GM18511 (cell line): ENCODE measurements at regions not wholly inside any gene's neighbourhood (a gene's known extent, or its start where the extent isn't known, plus 50 kb on each side); places are given as distances from the start of the nearest gene placed in this dataset.

Source experiments
- ATAC-seq: cut with Tn5 transposase; IDR thresholded peaks from one replicate; pipeline ENCODE4 v1.9.1; 2021; ENCODE audit warnings: mild to moderate bottlenecking, moderate library complexity; ENCODE audit not compliant: unreplicated experiment

GRCh38 chr16:85383836-85384832, 229.0 kb upstream of the GSE1 start:
- ATAC-seq, result no peak

GRCh38 chr16:85384833-85385462, 228.2 kb upstream of the GSE1 start:
- no peak for ATAC-seq

DNA sequence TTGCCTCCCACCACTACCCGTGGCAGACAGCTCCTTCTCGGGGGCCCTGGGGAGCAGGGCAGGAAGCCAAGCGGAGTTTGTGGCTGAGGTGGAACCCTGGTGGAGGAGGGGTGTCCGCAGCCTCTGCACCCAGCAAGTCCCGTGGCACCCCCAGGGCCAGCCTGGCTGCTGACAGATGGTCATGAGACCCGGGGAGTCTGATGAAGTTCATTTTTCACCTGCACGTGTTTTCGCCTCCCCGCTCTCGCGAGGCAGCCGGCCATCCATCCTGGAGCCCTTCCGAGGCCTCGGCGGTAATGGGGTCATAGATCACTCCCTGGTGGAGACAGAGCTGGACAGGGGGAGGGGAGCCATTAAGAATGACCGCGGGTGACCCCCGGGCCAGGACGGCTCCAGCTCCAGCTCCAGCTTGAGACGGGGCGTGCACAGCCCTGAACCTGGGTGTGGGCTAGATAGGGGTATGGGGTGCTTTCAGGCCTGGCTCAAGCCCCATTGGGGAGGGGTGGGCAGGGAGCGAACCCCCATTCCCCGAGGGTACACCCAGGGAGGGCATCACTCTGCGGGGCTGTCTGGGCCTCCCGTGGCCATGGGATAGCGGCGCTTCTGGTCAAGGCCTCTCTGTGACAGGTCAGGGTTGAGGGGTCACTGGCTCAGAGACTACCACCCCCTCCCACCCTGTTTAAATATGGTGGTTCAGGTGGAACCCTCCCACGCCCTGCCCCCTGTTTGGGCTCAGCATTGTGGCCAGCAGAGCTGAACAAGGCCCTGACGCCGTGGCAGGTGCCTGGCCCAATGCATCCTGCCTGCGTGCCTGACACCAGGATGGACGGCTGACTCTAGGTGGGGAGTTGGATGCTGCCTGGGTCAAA, 227.4 kb upstream of the GSE1 start:
- ATAC-seq, result no peak

GRCh38 chr16:85386467-85387170, 226.5 kb upstream of the GSE1 start:
- no peak for ATAC-seq

- ATAC-seq, result no peak
These were observed 226.0 kb upstream of the GSE1 start for GRCh38 chr16:85387171-85387507.

DNA sequence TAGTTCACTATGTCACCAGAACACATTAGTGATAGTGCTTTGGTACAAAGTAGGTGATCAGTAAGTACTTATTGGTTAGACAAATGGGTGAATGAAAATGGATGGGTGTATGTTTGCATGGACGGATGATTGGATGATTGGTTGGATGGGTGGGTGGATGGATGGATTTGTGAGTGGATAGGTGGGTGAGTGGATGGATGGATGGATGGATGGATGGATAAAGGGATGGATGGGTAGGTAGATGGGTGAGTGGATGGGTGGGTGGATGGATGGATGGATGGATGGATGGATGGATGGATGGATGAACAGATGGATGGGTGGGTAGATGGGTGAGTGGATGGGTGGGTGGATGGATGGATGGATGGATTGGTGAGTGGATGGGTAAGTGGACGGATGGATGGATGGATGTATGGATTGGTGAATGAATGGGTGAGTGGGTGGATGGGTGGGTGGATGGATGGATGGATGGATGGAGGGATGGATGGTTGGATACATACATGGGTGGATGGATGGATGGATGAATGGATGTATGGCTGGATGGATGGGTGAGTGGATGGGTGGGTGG, 225.3 kb upstream of the GSE1 start:
- no peak for ATAC-seq

DNA sequence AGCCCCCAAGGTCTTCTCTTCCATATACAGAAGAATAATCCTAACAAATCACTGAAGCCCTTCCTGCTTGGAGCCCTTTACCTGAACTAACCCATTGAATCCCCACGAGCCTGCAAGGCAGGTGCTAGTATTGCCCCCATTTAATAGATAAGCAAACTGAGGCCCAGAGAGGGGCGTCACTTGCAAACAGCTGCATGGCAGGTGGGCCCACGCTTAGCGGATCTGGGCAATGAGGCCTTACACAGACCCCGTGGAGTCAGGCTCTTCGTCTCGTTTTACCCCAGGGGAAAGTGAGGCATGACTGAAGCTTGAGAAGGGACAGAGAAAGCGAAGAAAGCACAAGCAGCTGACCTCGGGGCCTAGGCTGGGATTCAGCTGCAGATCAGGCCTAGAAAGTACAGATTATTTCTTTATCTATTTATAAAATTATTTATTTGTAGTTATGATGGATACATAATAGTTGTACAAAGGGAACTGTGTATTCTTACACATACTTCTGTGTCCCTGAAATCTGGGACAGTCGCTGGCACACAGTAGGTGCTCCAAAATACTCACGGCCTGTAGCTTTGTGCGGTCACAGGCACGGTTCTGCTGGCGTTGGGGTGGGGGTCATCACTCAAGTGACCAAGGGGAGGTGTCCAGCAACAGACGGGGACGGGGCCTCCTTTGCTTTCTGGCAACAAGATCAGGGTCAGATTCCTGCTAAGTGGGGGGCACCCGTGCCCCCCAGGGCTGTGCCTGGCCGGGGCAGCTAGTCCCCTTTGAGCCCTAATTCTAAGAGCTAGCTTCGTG, 223.2 kb upstream of the GSE1 start:
- ATAC-seq, result no peak

DNA sequence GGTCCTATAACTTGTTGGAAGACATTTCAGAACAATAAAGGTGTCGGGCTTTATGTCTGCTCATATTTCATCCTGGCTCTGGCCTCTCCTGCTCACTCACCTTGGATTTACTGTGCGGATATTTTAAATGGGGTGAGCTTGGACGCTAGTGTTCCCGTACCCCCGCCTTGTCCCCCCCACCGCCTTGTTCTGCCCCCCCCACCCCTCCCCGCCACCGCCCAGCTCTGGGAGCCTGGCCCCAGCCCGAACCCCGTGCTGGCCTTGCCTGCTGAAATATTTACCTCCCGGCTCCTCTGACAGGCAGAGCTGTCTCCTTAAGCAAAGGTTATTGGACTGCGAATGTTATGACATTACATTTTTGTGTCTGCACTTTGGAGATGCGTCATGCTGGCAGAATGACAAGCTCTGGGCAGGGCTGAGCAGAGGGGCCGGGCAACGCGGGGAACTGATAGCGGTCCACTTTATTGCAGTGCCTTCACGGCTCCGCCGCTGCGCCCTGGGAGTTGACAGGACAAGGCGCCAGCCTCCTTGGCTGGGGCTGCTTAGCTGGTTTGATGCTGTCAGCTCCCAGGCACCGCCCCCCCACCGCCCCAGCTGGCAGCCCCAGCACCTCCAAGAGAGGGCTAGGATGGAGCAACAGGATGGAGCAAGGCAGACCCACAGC, 222.5 kb upstream of the GSE1 start:
- ATAC-seq, result no peak

GRCh38 chr16:85391175-85391707, 221.9 kb upstream of the GSE1 start:
- ATAC-seq, result no peak

- no peak for ATAC-seq
These were observed 221.1 kb upstream of the GSE1 start for GRCh38 chr16:85391769-85392583.

- no peak for ATAC-seq
These were observed 220.1 kb upstream of the GSE1 start for GRCh38 chr16:85392756-85393673.

GRCh38 chr16:85393674-85394451, 219.3 kb upstream of the GSE1 start:
- no peak for ATAC-seq

DNA sequence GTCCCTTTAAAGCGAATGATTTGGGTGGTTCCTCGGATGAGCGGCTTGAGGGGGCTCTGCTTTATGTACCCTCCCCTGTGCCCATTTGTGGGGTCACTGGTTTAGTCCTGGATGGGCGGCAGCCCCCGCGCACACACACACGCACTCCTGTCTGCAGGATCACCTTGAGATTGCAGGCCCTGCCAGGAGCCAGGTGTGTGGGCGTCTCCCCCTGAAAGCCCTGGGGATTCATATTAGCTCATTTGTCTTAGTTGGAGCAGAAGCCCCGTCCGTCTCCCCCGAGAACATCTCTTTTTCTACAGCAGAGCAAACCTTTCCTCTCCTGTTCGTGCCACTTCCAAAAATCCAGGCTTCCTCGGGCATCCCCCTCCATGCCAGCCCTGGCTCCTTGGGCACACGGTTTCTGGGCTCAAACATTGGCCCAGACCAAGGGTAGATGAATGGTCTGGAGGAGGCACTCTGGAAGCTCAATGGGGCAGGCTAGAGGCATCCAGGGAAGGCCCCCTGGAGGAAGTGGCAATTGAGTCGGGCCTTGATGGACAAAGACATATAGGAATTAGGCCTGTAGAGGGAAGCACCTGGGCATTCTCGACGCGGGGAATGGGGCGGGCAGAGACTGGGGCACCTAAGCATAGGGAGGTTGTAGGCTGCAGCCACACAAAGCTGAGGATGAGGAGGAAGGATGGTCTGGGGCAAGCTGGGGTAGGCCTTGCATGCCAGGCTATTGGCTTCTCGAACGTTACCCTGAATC, 218.5 kb upstream of the GSE1 start:
- no peak for ATAC-seq

DNA sequence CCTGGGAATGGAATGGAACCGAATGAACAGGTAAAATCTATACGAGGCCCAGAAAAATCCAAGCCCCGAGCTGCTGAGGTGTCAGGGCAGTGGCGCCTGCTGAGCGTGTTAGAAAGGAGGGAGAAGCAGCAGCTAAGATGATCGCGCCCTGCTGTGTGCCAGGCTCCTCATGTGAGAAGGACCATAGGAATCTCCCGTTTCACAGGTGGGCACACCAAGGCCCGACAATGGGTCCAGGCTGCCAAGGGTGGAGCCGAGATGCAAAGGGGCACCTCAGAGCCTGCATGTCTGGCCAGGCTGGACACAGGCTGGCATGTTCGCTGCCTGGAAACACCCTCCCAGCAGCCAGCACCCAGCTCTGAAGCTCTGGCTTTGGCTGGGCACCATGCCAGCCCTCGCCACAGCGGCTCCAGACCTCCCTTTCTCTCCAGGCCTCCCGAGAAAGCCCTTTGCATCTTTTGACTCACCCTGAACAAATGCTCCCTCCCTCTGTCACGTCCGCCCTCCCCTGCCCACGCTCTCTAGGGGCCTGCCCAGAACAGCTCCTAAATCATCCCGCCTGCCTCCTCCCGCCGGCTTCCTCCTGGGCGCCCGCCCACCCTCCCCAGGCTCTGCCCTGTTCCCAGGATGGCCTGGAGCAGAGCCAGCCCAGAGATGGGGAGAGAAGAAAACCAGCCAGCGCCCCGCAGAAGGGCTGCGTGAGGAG, 217.8 kb upstream of the GSE1 start:
- ATAC-seq, result no peak
